A549 (cell line): ENCODE measurements at regions not wholly inside any gene's neighbourhood (a gene's known extent, or its start where the extent isn't known, plus 50 kb on each side); places are given as distances from the start of the nearest gene placed in this dataset.

Source experiments
- ATAC-seq, 2 experiments: fragments of 200-7000 bp in 1 of 2; fragments of >200 bp in 1 of 2; cut with Nextera tagmentation in 1 of 2; cut with Tn5 transposase in 1 of 2; 3 replicates each; pipeline versions ENCODE4 v1.8.0 to v1.9.1; 2018 to 2020; ENCODE audit warnings: mild to moderate bottlenecking in 1 of 2, moderate library complexity in 1 of 2
- CTCF ChIA-PET: fragments of 300-600 bp; sonication (Branson Sonifier 250); formaldehyde crosslinking; extraction: SDS; loops from one replicate; lab custom pipeline; 2021; ENCODE audit warnings: antibody characterized with exemption, inconsistent platforms; lab: Yijun Ruan, JAX
- POLR2A ChIA-PET: fragments of 350-600 bp; formaldehyde crosslinking; extraction: SDS; loops from one replicate; lab custom pipeline; 2021; ENCODE audit warnings: antibody characterized with exemption, inconsistent platforms; lab: Yijun Ruan, JAX
- DNase-seq, 2 experiments: peaks; one replicate each; pipeline versions ENCODE4 v3.0.0 to v3.0.0-alpha.2; 2011 to 2016; ENCODE audit warnings: low read depth in 1 of 2, low spot score in 1 of 2
- FAIRE-seq: peaks from 2 replicates; lab custom pipeline; 2011; peaks lifted over from hg19 to GRCh38; lab: Jason Lieb, UNC
- H3K27ac ChIP-seq, 2 experiments: fragments of >200 bp; sonication (Bioruptor Twin); formaldehyde crosslinking; 3 replicates each; pipeline ENCODE4 v1.5.1; 2016 to 2017
- H3K4me1 ChIP-seq: fragments of >200 bp; sonication (Bioruptor Twin); formaldehyde crosslinking; 3 replicates; pipeline ENCODE4 v1.6.1; 2016
- H3K4me2 ChIP-seq: fragments of >200 bp; sonication (Bioruptor Twin); formaldehyde crosslinking; 3 replicates; pipeline ENCODE4 v1.6.1; 2016
- H3K4me3 ChIP-seq: fragments of >200 bp; sonication (Bioruptor Twin); formaldehyde crosslinking; 3 replicates; pipeline ENCODE4 v1.5.1; 2016
- H3K9me3 ChIP-seq: fragments of >200 bp; sonication (Bioruptor Twin); formaldehyde crosslinking; 3 replicates; pipeline ENCODE4 v1.6.1; 2016
- BHLHE40 ChIP-seq: IDR thresholded peaks from 2 replicates; pipeline ENCODE4 v1.6.1; 2012; ENCODE audit warnings: low read depth, low read length, inconsistent platforms
- CBX2 ChIP-seq: fragments of 200-600 bp; sonication (generic); IDR thresholded peaks from 2 replicates; pipeline ENCODE4 v1.6.1; 2016; ENCODE audit warnings: low read depth, mild to moderate bottlenecking, borderline replicate concordance
- CBX8 ChIP-seq: fragments of 200-600 bp; sonication (generic); IDR thresholded peaks from 2 replicates; pipeline ENCODE4 v1.6.1; 2016
- EHF ChIP-seq: fragments of 250-450 bp; sonication (Bioruptor Pico); IDR thresholded peaks from 2 replicates; pipeline ENCODE4 v1.5.0; 2020; ENCODE audit warnings: mild to moderate bottlenecking
- FOSB ChIP-seq: fragments of 250-450 bp; sonication (Bioruptor Pico); IDR thresholded peaks from 2 replicates; pipeline ENCODE4 v1.5.0; 2020; ENCODE audit warnings: mild to moderate bottlenecking, moderate library complexity
- GATA3 ChIP-seq: IDR thresholded peaks from 2 replicates; pipeline ENCODE4 v1.6.1; 2012; ENCODE audit warnings: borderline replicate concordance
- HOXA7 ChIP-seq: fragments of 250-450 bp; sonication (Bioruptor Pico); IDR thresholded peaks from 2 replicates; pipeline ENCODE4 v1.5.0; 2020; ENCODE audit warnings: mild to moderate bottlenecking, moderate library complexity
- HOXB5 ChIP-seq: fragments of 250-450 bp; sonication (Bioruptor Pico); IDR thresholded peaks from 2 replicates; pipeline ENCODE4 v1.5.0; 2020; ENCODE audit warnings: mild to moderate bottlenecking, moderate library complexity
- JUNB ChIP-seq: fragments of >200 bp; sonication (Bioruptor Twin); formaldehyde crosslinking; IDR thresholded peaks from 2 replicates; pipeline ENCODE4 v1.6.1; 2016
- MAZ ChIP-seq: fragments of 150-350 bp; IDR thresholded peaks from 2 replicates; pipeline ENCODE4 v1.6.1; 2014; ENCODE audit warnings: antibody characterized with exemption, low read depth, low read length, borderline replicate concordance
- MYC ChIP-seq: IDR thresholded peaks from 2 replicates; pipeline ENCODE4 v1.6.1; 2012; ENCODE audit warnings: mild to moderate bottlenecking, inconsistent platforms, low read length, improper control_type of control experiment, borderline replicate concordance
- NPAS2 ChIP-seq: fragments of 250-450 bp; sonication (Bioruptor Pico); IDR thresholded peaks from 2 replicates; pipeline ENCODE4 v1.8.0; 2022; ENCODE audit warnings: mild to moderate bottlenecking, moderate library complexity, borderline replicate concordance
- POLR2A ChIP-seq: IDR thresholded peaks from 2 replicates; pipeline ENCODE4 v1.6.1; 2012; ENCODE audit warnings: mild to moderate bottlenecking, low read length
- TFCP2L1 ChIP-seq: fragments of 250-450 bp; sonication (Bioruptor Pico); IDR thresholded peaks from 2 replicates; pipeline ENCODE4 v1.5.0; 2021; ENCODE audit warnings: mild to moderate bottlenecking
- TP53 ChIP-seq: fragments of 250-450 bp; sonication (Bioruptor Pico); IDR thresholded peaks from 2 replicates; pipeline ENCODE4 v1.5.0; 2021; ENCODE audit warnings: mild to moderate bottlenecking, moderate library complexity
- WGBS: methylation state at CpG from one replicate; pipeline ENCODE4 v1.1.6; 2017; ENCODE audit errors: missing lambda C conversion rate; 5-methylcytosine and 5-hydroxymethylcytosine counted together
- TF ChIP-seq, protein P1 (sequence below): fragments of >200 bp; sonication (Bioruptor Twin); formaldehyde crosslinking; IDR thresholded peaks from 3 replicates; pipeline ENCODE4 v1.6.1; 2016
- TF ChIP-seq, protein P2 (sequence below): fragments of >200 bp; sonication (Bioruptor Twin); formaldehyde crosslinking; IDR thresholded peaks from 2 replicates; pipeline ENCODE4 v1.6.1; 2016
- TF ChIP-seq, protein P3 (sequence below): IDR thresholded peaks from 2 replicates; pipeline ENCODE4 v1.6.1; 2012; ENCODE audit warnings: low read depth, borderline replicate concordance
- TF ChIP-seq, protein P4 (sequence below): IDR thresholded peaks from 2 replicates; pipeline ENCODE4 v1.6.1; 2012
- TF ChIP-seq, protein P5 (sequence below): fragments of >200 bp; sonication (Bioruptor Twin); formaldehyde crosslinking; IDR thresholded peaks from 3 replicates; pipeline ENCODE4 v1.5.1; 2016
- TF ChIP-seq, protein P6 (sequence below): IDR thresholded peaks from 2 replicates; pipeline ENCODE4 v1.6.1; 2012

DNA sequence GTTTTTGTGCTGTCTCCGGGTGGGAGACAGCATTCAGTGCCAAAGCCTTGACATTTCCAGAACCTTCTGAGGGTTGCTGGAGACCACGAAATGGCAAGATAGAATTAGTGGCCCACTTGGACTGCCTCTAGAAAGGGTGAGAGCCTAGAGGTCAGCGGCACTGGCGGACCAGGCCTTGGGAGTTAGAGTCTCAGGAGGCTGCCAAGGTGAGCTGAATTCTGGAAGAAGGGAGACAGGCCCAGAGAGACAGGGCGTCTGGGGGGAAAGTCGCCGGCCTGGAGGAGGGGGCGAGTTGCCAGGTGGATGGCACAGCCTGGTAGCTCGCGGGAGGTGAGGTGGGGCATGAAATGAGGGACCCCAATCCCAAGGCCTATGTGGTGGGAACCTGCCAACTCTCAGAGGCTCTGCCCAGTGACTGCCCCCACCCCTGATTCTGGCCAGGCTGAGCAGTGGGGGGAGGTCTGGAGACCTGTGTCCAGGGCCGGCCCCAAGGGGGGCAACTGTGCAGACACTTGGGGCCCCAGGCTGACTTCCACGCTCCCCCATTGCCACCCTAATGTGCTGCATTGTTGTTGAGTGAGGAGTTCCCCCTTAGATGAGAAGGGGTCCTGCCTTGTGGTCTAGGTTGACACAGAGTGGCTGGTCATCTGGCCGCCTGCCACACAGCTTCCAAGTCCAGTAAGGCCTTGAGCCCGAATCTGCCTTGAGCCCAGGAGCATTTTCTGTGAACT is 211.1 kb upstream of the CIBAR2 start (continued):
- TF ChIP-seq MAZ, result no peak
- TF ChIP-seq, protein P1, sequence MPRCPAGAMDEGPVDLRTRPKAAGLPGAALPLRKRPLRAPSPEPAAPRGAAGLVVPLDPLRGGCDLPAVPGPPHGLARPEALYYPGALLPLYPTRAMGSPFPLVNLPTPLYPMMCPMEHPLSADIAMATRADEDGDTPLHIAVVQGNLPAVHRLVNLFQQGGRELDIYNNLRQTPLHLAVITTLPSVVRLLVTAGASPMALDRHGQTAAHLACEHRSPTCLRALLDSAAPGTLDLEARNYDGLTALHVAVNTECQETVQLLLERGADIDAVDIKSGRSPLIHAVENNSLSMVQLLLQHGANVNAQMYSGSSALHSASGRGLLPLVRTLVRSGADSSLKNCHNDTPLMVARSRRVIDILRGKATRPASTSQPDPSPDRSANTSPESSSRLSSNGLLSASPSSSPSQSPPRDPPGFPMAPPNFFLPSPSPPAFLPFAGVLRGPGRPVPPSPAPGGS, result no peak

DNA sequence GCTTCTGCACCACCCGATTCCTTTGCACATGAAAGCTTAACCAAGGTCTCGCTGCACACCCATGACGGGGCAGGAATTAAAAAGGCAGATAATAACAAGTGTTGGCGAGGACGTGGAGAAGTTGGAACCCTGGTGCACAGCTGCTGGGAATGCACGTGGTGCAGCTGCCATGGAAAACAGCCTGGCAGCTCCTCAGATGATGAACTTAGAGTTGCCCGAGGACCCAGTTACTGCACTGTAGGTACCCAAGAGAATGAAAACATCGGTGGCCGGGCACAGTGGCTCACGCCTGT is 211.6 kb upstream of the CIBAR2 start:
- ATAC-seq, result no peak
- TF ChIP-seq, protein P2, sequence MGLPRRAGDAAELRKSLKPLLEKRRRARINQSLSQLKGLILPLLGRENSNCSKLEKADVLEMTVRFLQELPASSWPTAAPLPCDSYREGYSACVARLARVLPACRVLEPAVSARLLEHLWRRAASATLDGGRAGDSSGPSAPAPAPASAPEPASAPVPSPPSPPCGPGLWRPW, result no peak
- TF ChIP-seq HOXA7 (no peak), TFCP2L1 (CRISPR knock-in tag) (no peak), MAZ (no peak), EHF (CRISPR knock-in tag) (no peak), FOSB (CRISPR knock-in tag) (no peak), POLR2A (no peak)
- TF ChIP-seq, protein P3, sequence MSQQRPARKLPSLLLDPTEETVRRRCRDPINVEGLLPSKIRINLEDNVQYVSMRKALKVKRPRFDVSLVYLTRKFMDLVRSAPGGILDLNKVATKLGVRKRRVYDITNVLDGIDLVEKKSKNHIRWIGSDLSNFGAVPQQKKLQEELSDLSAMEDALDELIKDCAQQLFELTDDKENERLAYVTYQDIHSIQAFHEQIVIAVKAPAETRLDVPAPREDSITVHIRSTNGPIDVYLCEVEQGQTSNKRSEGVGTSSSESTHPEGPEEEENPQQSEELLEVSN, result no peak
- TF ChIP-seq, protein P4, sequence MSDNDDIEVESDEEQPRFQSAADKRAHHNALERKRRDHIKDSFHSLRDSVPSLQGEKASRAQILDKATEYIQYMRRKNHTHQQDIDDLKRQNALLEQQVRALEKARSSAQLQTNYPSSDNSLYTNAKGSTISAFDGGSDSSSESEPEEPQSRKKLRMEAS, result no peak
- CTCF ChIA-PET, result interaction anchor here (0.7 to 1.5 kb wide), 7 partner anchors 10 to 287 kb away, joined by 3 to 7 read pairs (median 4); no protein-coding TSS in a partner anchor
- WGBS, result 95% methylated on average over 10 of the region's 10 CpGs
- H3K4me1 ChIP-seq, result peaks cover 11% of the 10 kb centered on the region
- H3K4me2 ChIP-seq, result no peak overlapping the region
- H3K9me3 ChIP-seq, result no peaks in the 10 kb centered on the region
- POLR2A ChIA-PET, result no interaction called here
- no peak for DNase-seq
- H3K27ac ChIP-seq, result no peak overlapping the region
- H3K4me3 ChIP-seq, result no peak overlapping the region
- FAIRE-seq, result no peak

DNA sequence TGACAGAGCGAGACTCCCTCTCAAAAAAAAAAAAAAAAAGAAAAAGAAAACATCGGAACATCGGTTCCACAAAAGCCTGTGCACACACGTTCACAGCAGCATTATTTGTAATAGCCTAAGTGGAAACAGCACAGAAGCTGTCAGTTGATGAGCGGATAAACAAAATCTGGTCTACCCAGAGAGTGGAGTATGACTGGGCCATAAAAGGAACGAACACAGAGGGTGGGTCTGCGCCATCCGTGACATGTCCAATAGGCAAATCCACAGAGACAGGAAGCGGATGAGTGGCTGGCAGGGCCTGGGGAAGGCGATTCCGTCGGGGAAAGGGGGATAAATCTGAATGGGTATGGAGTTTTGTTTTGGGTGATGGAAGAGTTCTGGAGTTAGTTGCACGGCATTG is 212.2 kb upstream of the CIBAR2 start:
- TF ChIP-seq CBX8 (no peak), EHF (CRISPR knock-in tag) (no peak), GATA3 (no peak), CBX2 (no peak)
- TF ChIP-seq, protein P5, sequence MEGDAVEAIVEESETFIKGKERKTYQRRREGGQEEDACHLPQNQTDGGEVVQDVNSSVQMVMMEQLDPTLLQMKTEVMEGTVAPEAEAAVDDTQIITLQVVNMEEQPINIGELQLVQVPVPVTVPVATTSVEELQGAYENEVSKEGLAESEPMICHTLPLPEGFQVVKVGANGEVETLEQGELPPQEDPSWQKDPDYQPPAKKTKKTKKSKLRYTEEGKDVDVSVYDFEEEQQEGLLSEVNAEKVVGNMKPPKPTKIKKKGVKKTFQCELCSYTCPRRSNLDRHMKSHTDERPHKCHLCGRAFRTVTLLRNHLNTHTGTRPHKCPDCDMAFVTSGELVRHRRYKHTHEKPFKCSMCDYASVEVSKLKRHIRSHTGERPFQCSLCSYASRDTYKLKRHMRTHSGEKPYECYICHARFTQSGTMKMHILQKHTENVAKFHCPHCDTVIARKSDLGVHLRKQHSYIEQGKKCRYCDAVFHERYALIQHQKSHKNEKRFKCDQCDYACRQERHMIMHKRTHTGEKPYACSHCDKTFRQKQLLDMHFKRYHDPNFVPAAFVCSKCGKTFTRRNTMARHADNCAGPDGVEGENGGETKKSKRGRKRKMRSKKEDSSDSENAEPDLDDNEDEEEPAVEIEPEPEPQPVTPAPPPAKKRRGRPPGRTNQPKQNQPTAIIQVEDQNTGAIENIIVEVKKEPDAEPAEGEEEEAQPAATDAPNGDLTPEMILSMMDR, result no peak
- TF ChIP-seq, all 56 proteins: peak for 0
- 90% methylated on average over 13 of the region's 13 CpGs for WGBS
- Histone ChIP-seq H3K4me3 (no peak overlapping the region), H3K4me2 (no peak overlapping the region), H3K27ac (no peak overlapping the region), H3K4me1 (peaks cover 11% of the 10 kb centered on the region), H3K9me3 (no peaks in the 10 kb centered on the region)
- FAIRE-seq (no peak), ATAC-seq (no peak), DNase-seq (no peak)
- ChIA-PET POLR2A (no interaction called here), CTCF (interaction anchor here (0.7 to 1.5 kb wide), 6 partner anchors 11 to 286 kb away, joined by 3 to 4 read pairs (median 4); no protein-coding TSS in a partner anchor)

DNA sequence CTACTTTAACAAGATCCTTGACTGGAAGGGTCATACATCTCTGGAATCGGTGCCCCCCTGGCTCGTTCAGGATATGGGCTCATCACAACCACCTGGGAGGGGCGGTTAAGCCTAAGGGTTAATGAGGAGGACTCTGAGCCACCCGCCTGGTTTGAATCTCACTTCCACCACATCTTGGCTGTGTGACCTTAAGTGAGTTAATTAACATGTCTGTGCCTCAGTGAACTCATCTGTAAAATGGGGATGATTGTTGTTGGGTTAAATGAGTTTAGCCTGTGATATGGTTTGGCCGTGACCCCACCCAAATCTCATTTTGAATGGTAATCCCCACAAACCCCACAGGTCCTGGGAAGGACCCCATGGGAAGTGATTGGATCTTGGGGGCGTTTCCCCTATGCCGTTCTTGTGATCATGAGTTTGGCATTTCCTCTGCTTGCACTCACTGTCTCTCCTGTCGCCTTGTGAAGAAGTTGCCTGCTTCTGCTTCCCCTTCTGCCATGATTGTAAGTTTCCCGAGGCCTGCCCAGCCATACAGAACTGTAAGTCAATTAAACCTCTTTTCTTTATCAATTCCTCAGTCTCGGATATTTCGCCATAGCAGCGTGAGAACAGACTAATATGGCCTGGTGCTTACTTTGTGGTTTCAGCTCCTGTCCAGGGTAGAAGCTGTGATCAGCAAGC is 214.0 kb upstream of the CIBAR2 start:
- no peak overlapping the region for H3K4me3 ChIP-seq
- FAIRE-seq, result no peak
- ChIA-PET POLR2A (no interaction called here), CTCF (interaction anchor here (1.1 to 2.0 kb wide), 3 partner anchors 13 to 290 kb away, joined by 3 to 7 read pairs (median 4); no protein-coding TSS in a partner anchor)
- TF ChIP-seq MYC (no peak), POLR2A (no peak), EHF (CRISPR knock-in tag) (no peak), TP53 (CRISPR knock-in tag) (no peak), JUNB (no peak), NPAS2 (CRISPR knock-in tag) (no peak), BHLHE40 (no peak), TFCP2L1 (CRISPR knock-in tag) (no peak), HOXB5 (CRISPR knock-in tag) (no peak)
- TF ChIP-seq, protein P6, sequence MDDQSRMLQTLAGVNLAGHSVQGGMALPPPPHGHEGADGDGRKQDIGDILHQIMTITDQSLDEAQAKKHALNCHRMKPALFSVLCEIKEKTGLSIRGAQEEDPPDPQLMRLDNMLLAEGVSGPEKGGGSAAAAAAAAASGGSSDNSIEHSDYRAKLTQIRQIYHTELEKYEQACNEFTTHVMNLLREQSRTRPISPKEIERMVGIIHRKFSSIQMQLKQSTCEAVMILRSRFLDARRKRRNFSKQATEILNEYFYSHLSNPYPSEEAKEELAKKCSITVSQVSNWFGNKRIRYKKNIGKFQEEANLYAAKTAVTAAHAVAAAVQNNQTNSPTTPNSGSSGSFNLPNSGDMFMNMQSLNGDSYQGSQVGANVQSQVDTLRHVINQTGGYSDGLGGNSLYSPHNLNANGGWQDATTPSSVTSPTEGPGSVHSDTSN, result no peak
- TF ChIP-seq, all 56 proteins: peak for 0
- Histone ChIP-seq H3K27ac (no peak overlapping the region), H3K9me3 (no peaks in the 10 kb centered on the region), H3K4me2 (no peak overlapping the region), H3K4me1 (peaks cover 21% of the 10 kb centered on the region)
- DNase-seq (no peak), ATAC-seq (no peak)
- WGBS, result 82% methylated on average over 12 of the region's 12 CpGs
